K562 (cell line): ENCODE measurements at regions not wholly inside any gene's neighbourhood (a gene's known extent, or its start where the extent isn't known, plus 50 kb on each side); places are given as distances from the start of the nearest gene placed in this dataset.

Experiments used
- HMG20A ChIP-seq: fragments of 450-650 bp; formaldehyde crosslinking; conservative IDR thresholded peaks from 2 replicates; pipeline ENCODE4 v1.4.0; 2020; ENCODE audit warnings: mild to moderate bottlenecking, mixed read lengths
- KDM1A ChIP-seq, 2 experiments: fragments of 450-650 bp; IDR thresholded peaks; 2 replicates each; pipeline ENCODE4 v1.6.1; 2016; ENCODE audit warnings: mild to moderate bottlenecking in 2 of 2
- PPARD ChIP-seq: fragments of 250-450 bp; sonication (Bioruptor Pico); IDR thresholded peaks from 2 replicates; pipeline ENCODE4 v1.8.0; 2022; ENCODE audit warnings: inconsistent platforms, mild to moderate bottlenecking, moderate library complexity
- RCOR1 ChIP-seq, 2 experiments: IDR thresholded peaks; 2 replicates each; pipeline ENCODE4 v1.6.1; 2012; ENCODE audit warnings: low read depth in 2 of 2, low read length in 2 of 2, borderline replicate concordance in 1 of 2, improper control_type of control experiment in 1 of 2
- ZNF175 ChIP-seq: fragments of 200-800 bp; sonication (Bioruptor generic); IDR thresholded peaks from 2 replicates; pipeline ENCODE4 v1.6.1; 2016; ENCODE audit warnings: low read depth, mild to moderate bottlenecking, missing genetic modification characterization, missing compliant biosample characterization
- ZNF75A ChIP-seq: fragments of 450-650 bp; formaldehyde crosslinking; IDR thresholded peaks from 2 replicates; pipeline ENCODE4 v1.4.0; 2020; ENCODE audit warnings: mild to moderate bottlenecking
- ZSCAN32 ChIP-seq: fragments of 450-650 bp; formaldehyde crosslinking; IDR thresholded peaks from 2 replicates; pipeline ENCODE4 v1.4.0; 2020; ENCODE audit warnings: mild to moderate bottlenecking, moderate library complexity
- TF ChIP-seq, protein P1 (sequence below): IDR thresholded peaks from 2 replicates; pipeline ENCODE4 v1.6.1; 2012; ENCODE audit warnings: low read depth, low read length, improper control_type of control experiment, borderline replicate concordance
- TF ChIP-seq, protein P2 (sequence below): fragments of 450-650 bp; IDR thresholded peaks from 2 replicates; pipeline ENCODE4 v1.6.1; 2016; ENCODE audit warnings: mild to moderate bottlenecking, moderate library complexity

DNA sequence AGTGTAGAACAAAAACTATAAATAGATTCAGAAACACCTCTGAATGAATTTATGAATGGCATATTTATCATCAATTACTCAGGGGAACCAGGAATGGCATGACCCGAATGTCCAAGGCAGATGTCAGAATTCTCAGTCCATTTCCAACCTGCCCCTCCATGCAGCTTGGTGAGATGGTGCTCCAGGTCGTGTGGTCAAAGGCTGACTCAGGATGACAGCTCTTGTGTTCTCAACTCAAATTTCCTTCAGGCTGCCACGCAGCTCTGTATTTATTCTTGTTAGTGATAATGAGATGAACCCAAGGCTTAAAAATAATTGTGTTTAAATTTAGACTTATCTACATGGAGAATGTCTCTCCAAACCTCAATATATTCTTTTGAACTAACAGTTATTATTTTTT is 146.9 kb downstream of the METTL4 start (continued):
- TF ChIP-seq, protein P1, sequence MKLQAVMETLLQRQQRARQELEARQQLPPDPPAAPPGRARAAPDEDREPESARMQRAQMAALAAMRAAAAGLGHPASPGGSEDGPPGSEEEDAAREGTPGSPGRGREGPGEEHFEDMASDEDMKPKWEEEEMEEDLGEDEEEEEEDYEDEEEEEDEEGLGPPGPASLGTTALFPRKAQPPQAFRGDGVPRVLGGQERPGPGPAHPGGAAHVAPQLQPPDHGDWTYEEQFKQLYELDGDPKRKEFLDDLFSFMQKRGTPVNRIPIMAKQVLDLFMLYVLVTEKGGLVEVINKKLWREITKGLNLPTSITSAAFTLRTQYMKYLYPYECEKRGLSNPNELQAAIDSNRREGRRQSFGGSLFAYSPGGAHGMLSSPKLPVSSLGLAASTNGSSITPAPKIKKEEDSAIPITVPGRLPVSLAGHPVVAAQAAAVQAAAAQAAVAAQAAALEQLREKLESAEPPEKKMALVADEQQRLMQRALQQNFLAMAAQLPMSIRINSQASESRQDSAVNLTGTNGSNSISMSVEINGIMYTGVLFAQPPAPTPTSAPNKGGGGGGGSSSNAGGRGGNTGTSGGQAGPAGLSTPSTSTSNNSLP = no peak
- no peak for TF ChIP-seq ZNF75A
- no peak for TF ChIP-seq RCOR1 (IDR thresholded peaks at IDR 0.05; ENCODE audit: borderline replicate concordance in 1 of 2, low read depth in 2 of 2, low read length in 2 of 2)
- no peak for TF ChIP-seq ZNF175 (CRISPR knock-in tag)
- TF ChIP-seq PPARD = no peak
- TF ChIP-seq, protein P2, sequence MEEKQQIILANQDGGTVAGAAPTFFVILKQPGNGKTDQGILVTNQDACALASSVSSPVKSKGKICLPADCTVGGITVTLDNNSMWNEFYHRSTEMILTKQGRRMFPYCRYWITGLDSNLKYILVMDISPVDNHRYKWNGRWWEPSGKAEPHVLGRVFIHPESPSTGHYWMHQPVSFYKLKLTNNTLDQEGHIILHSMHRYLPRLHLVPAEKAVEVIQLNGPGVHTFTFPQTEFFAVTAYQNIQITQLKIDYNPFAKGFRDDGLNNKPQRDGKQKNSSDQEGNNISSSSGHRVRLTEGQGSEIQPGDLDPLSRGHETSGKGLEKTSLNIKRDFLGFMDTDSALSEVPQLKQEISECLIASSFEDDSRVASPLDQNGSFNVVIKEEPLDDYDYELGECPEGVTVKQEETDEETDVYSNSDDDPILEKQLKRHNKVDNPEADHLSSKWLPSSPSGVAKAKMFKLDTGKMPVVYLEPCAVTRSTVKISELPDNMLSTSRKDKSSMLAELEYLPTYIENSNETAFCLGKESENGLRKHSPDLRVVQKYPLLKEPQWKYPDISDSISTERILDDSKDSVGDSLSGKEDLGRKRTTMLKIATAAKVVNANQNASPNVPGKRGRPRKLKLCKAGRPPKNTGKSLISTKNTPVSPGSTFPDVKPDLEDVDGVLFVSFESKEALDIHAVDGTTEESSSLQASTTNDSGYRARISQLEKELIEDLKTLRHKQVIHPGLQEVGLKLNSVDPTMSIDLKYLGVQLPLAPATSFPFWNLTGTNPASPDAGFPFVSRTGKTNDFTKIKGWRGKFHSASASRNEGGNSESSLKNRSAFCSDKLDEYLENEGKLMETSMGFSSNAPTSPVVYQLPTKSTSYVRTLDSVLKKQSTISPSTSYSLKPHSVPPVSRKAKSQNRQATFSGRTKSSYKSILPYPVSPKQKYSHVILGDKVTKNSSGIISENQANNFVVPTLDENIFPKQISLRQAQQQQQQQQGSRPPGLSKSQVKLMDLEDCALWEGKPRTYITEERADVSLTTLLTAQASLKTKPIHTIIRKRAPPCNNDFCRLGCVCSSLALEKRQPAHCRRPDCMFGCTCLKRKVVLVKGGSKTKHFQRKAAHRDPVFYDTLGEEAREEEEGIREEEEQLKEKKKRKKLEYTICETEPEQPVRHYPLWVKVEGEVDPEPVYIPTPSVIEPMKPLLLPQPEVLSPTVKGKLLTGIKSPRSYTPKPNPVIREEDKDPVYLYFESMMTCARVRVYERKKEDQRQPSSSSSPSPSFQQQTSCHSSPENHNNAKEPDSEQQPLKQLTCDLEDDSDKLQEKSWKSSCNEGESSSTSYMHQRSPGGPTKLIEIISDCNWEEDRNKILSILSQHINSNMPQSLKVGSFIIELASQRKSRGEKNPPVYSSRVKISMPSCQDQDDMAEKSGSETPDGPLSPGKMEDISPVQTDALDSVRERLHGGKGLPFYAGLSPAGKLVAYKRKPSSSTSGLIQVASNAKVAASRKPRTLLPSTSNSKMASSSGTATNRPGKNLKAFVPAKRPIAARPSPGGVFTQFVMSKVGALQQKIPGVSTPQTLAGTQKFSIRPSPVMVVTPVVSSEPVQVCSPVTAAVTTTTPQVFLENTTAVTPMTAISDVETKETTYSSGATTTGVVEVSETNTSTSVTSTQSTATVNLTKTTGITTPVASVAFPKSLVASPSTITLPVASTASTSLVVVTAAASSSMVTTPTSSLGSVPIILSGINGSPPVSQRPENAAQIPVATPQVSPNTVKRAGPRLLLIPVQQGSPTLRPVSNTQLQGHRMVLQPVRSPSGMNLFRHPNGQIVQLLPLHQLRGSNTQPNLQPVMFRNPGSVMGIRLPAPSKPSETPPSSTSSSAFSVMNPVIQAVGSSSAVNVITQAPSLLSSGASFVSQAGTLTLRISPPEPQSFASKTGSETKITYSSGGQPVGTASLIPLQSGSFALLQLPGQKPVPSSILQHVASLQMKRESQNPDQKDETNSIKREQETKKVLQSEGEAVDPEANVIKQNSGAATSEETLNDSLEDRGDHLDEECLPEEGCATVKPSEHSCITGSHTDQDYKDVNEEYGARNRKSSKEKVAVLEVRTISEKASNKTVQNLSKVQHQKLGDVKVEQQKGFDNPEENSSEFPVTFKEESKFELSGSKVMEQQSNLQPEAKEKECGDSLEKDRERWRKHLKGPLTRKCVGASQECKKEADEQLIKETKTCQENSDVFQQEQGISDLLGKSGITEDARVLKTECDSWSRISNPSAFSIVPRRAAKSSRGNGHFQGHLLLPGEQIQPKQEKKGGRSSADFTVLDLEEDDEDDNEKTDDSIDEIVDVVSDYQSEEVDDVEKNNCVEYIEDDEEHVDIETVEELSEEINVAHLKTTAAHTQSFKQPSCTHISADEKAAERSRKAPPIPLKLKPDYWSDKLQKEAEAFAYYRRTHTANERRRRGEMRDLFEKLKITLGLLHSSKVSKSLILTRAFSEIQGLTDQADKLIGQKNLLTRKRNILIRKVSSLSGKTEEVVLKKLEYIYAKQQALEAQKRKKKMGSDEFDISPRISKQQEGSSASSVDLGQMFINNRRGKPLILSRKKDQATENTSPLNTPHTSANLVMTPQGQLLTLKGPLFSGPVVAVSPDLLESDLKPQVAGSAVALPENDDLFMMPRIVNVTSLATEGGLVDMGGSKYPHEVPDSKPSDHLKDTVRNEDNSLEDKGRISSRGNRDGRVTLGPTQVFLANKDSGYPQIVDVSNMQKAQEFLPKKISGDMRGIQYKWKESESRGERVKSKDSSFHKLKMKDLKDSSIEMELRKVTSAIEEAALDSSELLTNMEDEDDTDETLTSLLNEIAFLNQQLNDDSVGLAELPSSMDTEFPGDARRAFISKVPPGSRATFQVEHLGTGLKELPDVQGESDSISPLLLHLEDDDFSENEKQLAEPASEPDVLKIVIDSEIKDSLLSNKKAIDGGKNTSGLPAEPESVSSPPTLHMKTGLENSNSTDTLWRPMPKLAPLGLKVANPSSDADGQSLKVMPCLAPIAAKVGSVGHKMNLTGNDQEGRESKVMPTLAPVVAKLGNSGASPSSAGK = no peak
- no peak for TF ChIP-seq ZSCAN32 (CRISPR knock-in tag)
- no peak for TF ChIP-seq KDM1A (IDR thresholded peaks at IDR 0.05)
- no peak for TF ChIP-seq HMG20A (CRISPR knock-in tag)
